OCI-LY3 (cell line): ENCODE measurements at regions not wholly inside any gene's neighbourhood (a gene's known extent, or its start where the extent isn't known, plus 50 kb on each side); places are given as distances from the start of the nearest gene placed in this dataset.

Experiments used
- EZH2phosphoT487 ChIP-seq: fragments of 200-600 bp; shearing (Covaris generic); IDR thresholded peaks from 2 replicates; pipeline ENCODE4 v1.6.1; 2018; ENCODE audit warnings: antibody characterized with exemption, mixed run types, low read depth
- TF ChIP-seq, protein P1 (sequence below): fragments of 200-600, 300-600 bp; sonication (generic); IDR thresholded peaks from 2 replicates; pipeline ENCODE4 v1.5.1; 2014; ENCODE audit warnings: antibody characterized with exemption, low read length, low read depth

DNA sequence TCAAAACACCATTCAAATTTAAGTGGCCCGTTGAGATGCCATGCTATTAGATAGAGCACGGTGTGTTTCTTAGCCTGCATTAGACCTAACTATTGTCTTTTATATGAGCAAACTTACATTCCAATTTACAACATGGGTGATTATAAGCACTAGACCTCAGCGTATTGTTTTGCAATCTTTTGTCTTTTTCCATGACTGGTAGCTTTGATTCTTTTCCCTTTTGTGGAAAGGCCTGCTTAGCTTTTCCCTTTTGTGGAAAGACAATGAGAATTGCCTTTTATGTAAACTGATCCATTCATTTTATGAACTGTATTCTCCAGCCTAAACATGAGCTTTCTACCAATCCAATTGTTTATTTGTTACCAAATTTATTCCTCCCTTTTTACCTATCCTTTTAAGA, 823.1 kb downstream of the CCSER2 start:
- TF ChIP-seq, protein P1, sequence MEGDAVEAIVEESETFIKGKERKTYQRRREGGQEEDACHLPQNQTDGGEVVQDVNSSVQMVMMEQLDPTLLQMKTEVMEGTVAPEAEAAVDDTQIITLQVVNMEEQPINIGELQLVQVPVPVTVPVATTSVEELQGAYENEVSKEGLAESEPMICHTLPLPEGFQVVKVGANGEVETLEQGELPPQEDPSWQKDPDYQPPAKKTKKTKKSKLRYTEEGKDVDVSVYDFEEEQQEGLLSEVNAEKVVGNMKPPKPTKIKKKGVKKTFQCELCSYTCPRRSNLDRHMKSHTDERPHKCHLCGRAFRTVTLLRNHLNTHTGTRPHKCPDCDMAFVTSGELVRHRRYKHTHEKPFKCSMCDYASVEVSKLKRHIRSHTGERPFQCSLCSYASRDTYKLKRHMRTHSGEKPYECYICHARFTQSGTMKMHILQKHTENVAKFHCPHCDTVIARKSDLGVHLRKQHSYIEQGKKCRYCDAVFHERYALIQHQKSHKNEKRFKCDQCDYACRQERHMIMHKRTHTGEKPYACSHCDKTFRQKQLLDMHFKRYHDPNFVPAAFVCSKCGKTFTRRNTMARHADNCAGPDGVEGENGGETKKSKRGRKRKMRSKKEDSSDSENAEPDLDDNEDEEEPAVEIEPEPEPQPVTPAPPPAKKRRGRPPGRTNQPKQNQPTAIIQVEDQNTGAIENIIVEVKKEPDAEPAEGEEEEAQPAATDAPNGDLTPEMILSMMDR, result no peak
- no peak for TF ChIP-seq EZH2phosphoT487
